IMR-90 (cell line): ENCODE measurements at regions not wholly inside any gene's neighbourhood (a gene's known extent, or its start where the extent isn't known, plus 50 kb on each side); places are given as distances from the start of the nearest gene placed in this dataset.

Source experiments
- CEBPB ChIP-seq: IDR thresholded peaks from 2 replicates; pipeline ENCODE4 v1.6.1; 2012; ENCODE audit warnings: low read depth, low read length, improper control_type of control experiment
- MXI1 ChIP-seq: IDR thresholded peaks from 2 replicates; pipeline ENCODE4 v1.6.1; 2012; ENCODE audit warnings: low read depth, mild to moderate bottlenecking, low read length, moderate library complexity, borderline replicate concordance
- POLR2A ChIP-seq: IDR thresholded peaks from 2 replicates; pipeline ENCODE4 v1.6.1; 2012; ENCODE audit warnings: mild to moderate bottlenecking, low read depth, low read length
- RAD21 ChIP-seq: IDR thresholded peaks from 2 replicates; pipeline ENCODE4 v1.6.1; 2012; ENCODE audit warnings: low read length, improper control_type of control experiment
- RCOR1 ChIP-seq: IDR thresholded peaks from 2 replicates; pipeline ENCODE4 v1.6.1; 2012; ENCODE audit warnings: mild to moderate bottlenecking, low read length, improper control_type of control experiment; ENCODE audit not compliant: insufficient replicate concordance
- SMC3 ChIP-seq: fragments of 150-350 bp; IDR thresholded peaks from 2 replicates; pipeline ENCODE4 v1.6.1; 2016; ENCODE audit warnings: low read depth, mild to moderate bottlenecking, antibody characterized with exemption, low read length, moderate library complexity
- TF ChIP-seq, protein P1 (sequence below): fragments of 150-350 bp; IDR thresholded peaks from 2 replicates; pipeline ENCODE4 v1.6.1; 2017; ENCODE audit warnings: mild to moderate bottlenecking, antibody characterized with exemption, low read length, low read depth
- TF ChIP-seq, protein P2 (sequence below): fragments of 150-350 bp; IDR thresholded peaks from 2 replicates; pipeline ENCODE4 v1.6.1; 2016; ENCODE audit warnings: low read depth, mild to moderate bottlenecking, low read length, moderate library complexity, borderline replicate concordance
- TF ChIP-seq, protein P3 (sequence below): conservative IDR thresholded peaks from 2 replicates; pipeline ENCODE4 v1.5.1; 2012; ENCODE audit warnings: mild to moderate bottlenecking, low read depth, low read length, improper control_type of control experiment

DNA sequence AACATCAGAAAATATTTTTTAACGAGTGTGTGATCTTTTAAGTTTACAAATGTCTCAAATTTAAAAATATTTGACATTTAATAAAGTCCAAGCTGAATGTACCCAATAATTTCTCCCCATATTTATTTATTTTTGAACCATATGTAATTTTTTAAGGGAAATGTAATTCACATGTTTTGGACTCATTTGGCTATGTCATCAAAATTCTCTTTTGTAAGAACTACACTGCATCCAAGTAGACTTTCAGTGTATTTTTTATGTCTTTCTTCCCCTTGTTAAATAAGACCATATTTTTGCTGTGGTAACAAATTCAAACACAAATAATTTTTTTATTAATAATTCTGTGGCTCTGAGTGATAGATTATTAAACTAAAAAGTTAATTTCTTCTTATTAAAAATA is 365.2 kb downstream of the CD109 start:
- TF ChIP-seq, protein P1, sequence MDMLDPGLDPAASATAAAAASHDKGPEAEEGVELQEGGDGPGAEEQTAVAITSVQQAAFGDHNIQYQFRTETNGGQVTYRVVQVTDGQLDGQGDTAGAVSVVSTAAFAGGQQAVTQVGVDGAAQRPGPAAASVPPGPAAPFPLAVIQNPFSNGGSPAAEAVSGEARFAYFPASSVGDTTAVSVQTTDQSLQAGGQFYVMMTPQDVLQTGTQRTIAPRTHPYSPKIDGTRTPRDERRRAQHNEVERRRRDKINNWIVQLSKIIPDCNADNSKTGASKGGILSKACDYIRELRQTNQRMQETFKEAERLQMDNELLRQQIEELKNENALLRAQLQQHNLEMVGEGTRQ: no peak
- TF ChIP-seq POLR2A (no peak), RAD21 (no peak), RCOR1 (no peak), SMC3 (no peak), MXI1 (no peak), CEBPB (no peak)
- TF ChIP-seq, protein P2, sequence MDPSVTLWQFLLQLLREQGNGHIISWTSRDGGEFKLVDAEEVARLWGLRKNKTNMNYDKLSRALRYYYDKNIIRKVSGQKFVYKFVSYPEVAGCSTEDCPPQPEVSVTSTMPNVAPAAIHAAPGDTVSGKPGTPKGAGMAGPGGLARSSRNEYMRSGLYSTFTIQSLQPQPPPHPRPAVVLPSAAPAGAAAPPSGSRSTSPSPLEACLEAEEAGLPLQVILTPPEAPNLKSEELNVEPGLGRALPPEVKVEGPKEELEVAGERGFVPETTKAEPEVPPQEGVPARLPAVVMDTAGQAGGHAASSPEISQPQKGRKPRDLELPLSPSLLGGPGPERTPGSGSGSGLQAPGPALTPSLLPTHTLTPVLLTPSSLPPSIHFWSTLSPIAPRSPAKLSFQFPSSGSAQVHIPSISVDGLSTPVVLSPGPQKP: no peak
- TF ChIP-seq, protein P3, sequence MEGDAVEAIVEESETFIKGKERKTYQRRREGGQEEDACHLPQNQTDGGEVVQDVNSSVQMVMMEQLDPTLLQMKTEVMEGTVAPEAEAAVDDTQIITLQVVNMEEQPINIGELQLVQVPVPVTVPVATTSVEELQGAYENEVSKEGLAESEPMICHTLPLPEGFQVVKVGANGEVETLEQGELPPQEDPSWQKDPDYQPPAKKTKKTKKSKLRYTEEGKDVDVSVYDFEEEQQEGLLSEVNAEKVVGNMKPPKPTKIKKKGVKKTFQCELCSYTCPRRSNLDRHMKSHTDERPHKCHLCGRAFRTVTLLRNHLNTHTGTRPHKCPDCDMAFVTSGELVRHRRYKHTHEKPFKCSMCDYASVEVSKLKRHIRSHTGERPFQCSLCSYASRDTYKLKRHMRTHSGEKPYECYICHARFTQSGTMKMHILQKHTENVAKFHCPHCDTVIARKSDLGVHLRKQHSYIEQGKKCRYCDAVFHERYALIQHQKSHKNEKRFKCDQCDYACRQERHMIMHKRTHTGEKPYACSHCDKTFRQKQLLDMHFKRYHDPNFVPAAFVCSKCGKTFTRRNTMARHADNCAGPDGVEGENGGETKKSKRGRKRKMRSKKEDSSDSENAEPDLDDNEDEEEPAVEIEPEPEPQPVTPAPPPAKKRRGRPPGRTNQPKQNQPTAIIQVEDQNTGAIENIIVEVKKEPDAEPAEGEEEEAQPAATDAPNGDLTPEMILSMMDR: no peak
